PC-9 (cell line): ENCODE measurements at regions not wholly inside any gene's neighbourhood (a gene's known extent, or its start where the extent isn't known, plus 50 kb on each side); places are given as distances from the start of the nearest gene placed in this dataset.

Experiments used
- CTCF ChIP-seq: fragments of 200-600 bp; sonication (generic); conservative IDR thresholded peaks from 2 replicates; pipeline ENCODE4 v1.6.1; 2017; ENCODE audit warnings: mixed run types, antibody characterized with exemption, mild to moderate bottlenecking, moderate library complexity
- EZH2 ChIP-seq: fragments of 200-600 bp; sonication (generic); IDR thresholded peaks from 2 replicates; pipeline ENCODE4 v1.8.0; 2017; ENCODE audit warnings: antibody characterized with exemption, low read depth

DNA sequence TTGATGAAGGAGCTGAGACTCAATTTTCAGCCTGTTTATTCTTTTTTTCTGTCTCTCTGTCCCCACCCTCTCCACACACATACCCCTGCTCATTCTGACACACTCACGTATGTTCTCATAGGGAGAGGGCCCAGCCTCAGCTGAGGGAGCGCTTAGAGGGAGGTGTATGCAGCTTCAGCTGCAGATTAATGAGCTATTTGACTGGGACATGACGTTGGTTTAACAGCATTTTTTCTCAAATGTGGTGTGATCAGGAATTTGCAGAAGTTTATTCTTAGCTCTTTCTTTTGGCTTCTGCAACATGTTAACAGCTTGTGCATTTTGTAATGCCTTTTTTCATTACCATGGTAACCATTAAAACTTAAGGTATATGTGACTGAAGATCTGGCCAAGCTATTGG lies 1547.1 kb upstream of the PIK3C3 start:
- TF ChIP-seq CTCF (no peak), EZH2 (no peak)
